HEK293 (cell line): ENCODE measurements at regions not wholly inside any gene's neighbourhood (a gene's known extent, or its start where the extent isn't known, plus 50 kb on each side); places are given as distances from the start of the nearest gene placed in this dataset.

Source experiments
- CTCF ChIA-PET: fragments of 350-600 bp; formaldehyde crosslinking; extraction: SDS; loops from one replicate; lab custom pipeline; 2021; ENCODE audit warnings: antibody characterized with exemption; lab: Yijun Ruan, JAX
- POLR2A ChIA-PET: fragments of 300-600 bp; formaldehyde crosslinking; extraction: SDS; loops from one replicate; lab custom pipeline; 2020; ENCODE audit warnings: antibody characterized with exemption, inconsistent platforms; lab: Yijun Ruan, JAX
- H3K27ac ChIP-seq: fragments of 200-500 bp; sonication (Bioruptor generic); 2 replicates; pipeline ENCODE4 v1.5.1; 2014; ENCODE audit warnings: low read depth, low read length, control low read depth, inconsistent platforms; ENCODE audit errors: extremely low read depth
- H3K36me3 ChIP-seq, 2 experiments: fragments of 200-500 bp in 1 of 2; sonication (Bioruptor generic) in 1 of 2; 1 replicate in 1 of 2; 2 replicates in 1 of 2; pipeline ENCODE4 v1.5.1; 2014 to 2017; ENCODE audit warnings: inconsistent platforms in 2 of 2, low read length in 2 of 2; ENCODE audit not compliant: control insufficient read depth in 2 of 2, insufficient read depth in 1 of 2
- H3K4me1 ChIP-seq: fragments of 200-500 bp; sonication (Bioruptor generic); 2 replicates; pipeline ENCODE4 v1.5.1; 2014; ENCODE audit warnings: mild to moderate bottlenecking, low read length, inconsistent platforms; ENCODE audit not compliant: control insufficient read depth, insufficient read depth
- H3K4me3 ChIP-seq: 2 replicates; pipeline ENCODE4 v1.5.1; 2011; ENCODE audit warnings: low read depth, mild to moderate bottlenecking, control low read depth, low read length, moderate library complexity
- H3K9me3 ChIP-seq: fragments of 200-500 bp; sonication (Bioruptor generic); 2 replicates; pipeline ENCODE4 v1.5.1; 2014; ENCODE audit warnings: low read depth, low read length, inconsistent platforms; ENCODE audit not compliant: control insufficient read depth, insufficient read depth
- FEZF1 ChIP-seq: fragments of 450-650 bp; formaldehyde crosslinking; IDR thresholded peaks from 2 replicates; pipeline ENCODE4 v1.5.1; 2016; ENCODE audit warnings: missing biosample characterization, missing genetic modification characterization
- GLI4 ChIP-seq: fragments of 450-650 bp; formaldehyde crosslinking; IDR thresholded peaks from 2 replicates; pipeline ENCODE4 v1.5.1; 2016; ENCODE audit warnings: missing biosample characterization, missing genetic modification characterization
- SALL2 ChIP-seq: fragments of 450-650 bp; formaldehyde crosslinking; IDR thresholded peaks from 2 replicates; pipeline ENCODE4 v1.5.0; 2017; ENCODE audit warnings: missing biosample characterization, mild to moderate bottlenecking, missing genetic modification characterization, borderline replicate concordance
- SCRT2 ChIP-seq: fragments of 450-650 bp; formaldehyde crosslinking; IDR thresholded peaks from 2 replicates; pipeline ENCODE4 v1.5.1; 2016; ENCODE audit warnings: missing biosample characterization, missing genetic modification characterization
- ZFP69B ChIP-seq: fragments of 450-650 bp; formaldehyde crosslinking; IDR thresholded peaks from 2 replicates; pipeline ENCODE4 v1.5.1; 2016; ENCODE audit warnings: missing biosample characterization, missing genetic modification characterization
- ZNF138 ChIP-seq: fragments of 450-650 bp; formaldehyde crosslinking; IDR thresholded peaks from 2 replicates; pipeline ENCODE4 v1.5.1; 2016; ENCODE audit warnings: missing biosample characterization, missing genetic modification characterization, borderline replicate concordance
- ZNF202 ChIP-seq: fragments of 450-650 bp; formaldehyde crosslinking; IDR thresholded peaks from 2 replicates; pipeline ENCODE4 v1.5.1; 2016; ENCODE audit warnings: missing biosample characterization, missing genetic modification characterization, borderline replicate concordance
- ZNF266 ChIP-seq: fragments of 450-650 bp; formaldehyde crosslinking; IDR thresholded peaks from 2 replicates; pipeline ENCODE4 v1.5.1; 2016; ENCODE audit warnings: missing biosample characterization, missing genetic modification characterization, low read depth
- ZNF324 ChIP-seq: fragments of 450-650 bp; formaldehyde crosslinking; IDR thresholded peaks from 2 replicates; pipeline ENCODE4 v1.5.1; 2016; ENCODE audit warnings: missing biosample characterization, missing genetic modification characterization
- ZNF335 ChIP-seq: fragments of 450-650 bp; formaldehyde crosslinking; conservative IDR thresholded peaks from 2 replicates; pipeline ENCODE4 v1.5.1; 2016; ENCODE audit warnings: missing biosample characterization, missing genetic modification characterization
- ZNF394 ChIP-seq: fragments of 450-650 bp; formaldehyde crosslinking; IDR thresholded peaks from 2 replicates; pipeline ENCODE4 v1.5.1; 2016; ENCODE audit warnings: missing biosample characterization, missing genetic modification characterization, mild to moderate bottlenecking, moderate library complexity, borderline replicate concordance
- ZNF501 ChIP-seq: fragments of 450-650 bp; formaldehyde crosslinking; IDR thresholded peaks from 2 replicates; pipeline ENCODE4 v1.5.1; 2016; ENCODE audit warnings: missing biosample characterization, missing genetic modification characterization
- ZNF549 ChIP-seq: fragments of 450-650 bp; IDR thresholded peaks from 2 replicates; pipeline ENCODE4 v1.5.1; 2018; ENCODE audit warnings: missing biosample characterization, missing genetic modification characterization, mild to moderate bottlenecking, inconsistent platforms, moderate library complexity
- ZNF558 ChIP-seq: fragments of 450-650 bp; formaldehyde crosslinking; IDR thresholded peaks from 2 replicates; pipeline ENCODE4 v1.5.1; 2016; ENCODE audit warnings: missing biosample characterization, missing genetic modification characterization
- ZNF610 ChIP-seq: fragments of 450-650 bp; formaldehyde crosslinking; IDR thresholded peaks from 2 replicates; pipeline ENCODE4 v1.5.1; 2016; ENCODE audit warnings: missing biosample characterization, missing genetic modification characterization, borderline replicate concordance
- ZNF747 ChIP-seq: fragments of 450-650 bp; formaldehyde crosslinking; IDR thresholded peaks from 2 replicates; pipeline ENCODE4 v1.5.1; 2016; ENCODE audit warnings: missing biosample characterization, missing genetic modification characterization
- ZNF785 ChIP-seq: fragments of 450-650 bp; formaldehyde crosslinking; IDR thresholded peaks from 2 replicates; pipeline ENCODE4 v1.5.1; 2016; ENCODE audit warnings: missing biosample characterization, missing genetic modification characterization
- ZNF843 ChIP-seq: fragments of 450-650 bp; formaldehyde crosslinking; IDR thresholded peaks from 2 replicates; pipeline ENCODE4 v1.5.1; 2016; ENCODE audit warnings: missing biosample characterization, missing genetic modification characterization
- TF ChIP-seq, protein P1 (sequence below): fragments of 450-650 bp; formaldehyde crosslinking; IDR thresholded peaks from 2 replicates; pipeline ENCODE4 v1.5.1; 2016; ENCODE audit warnings: missing biosample characterization, missing genetic modification characterization
- TF ChIP-seq, protein P2 (sequence below): fragments of 450-650 bp; formaldehyde crosslinking; IDR thresholded peaks from 2 replicates; pipeline ENCODE4 v1.5.0; 2017; ENCODE audit warnings: missing biosample characterization, missing genetic modification characterization, borderline replicate concordance
- TF ChIP-seq, protein P3 (sequence below): fragments of 450-650 bp; formaldehyde crosslinking; IDR thresholded peaks from 2 replicates; pipeline ENCODE4 v1.5.1; 2016; ENCODE audit warnings: missing biosample characterization, missing genetic modification characterization

DNA sequence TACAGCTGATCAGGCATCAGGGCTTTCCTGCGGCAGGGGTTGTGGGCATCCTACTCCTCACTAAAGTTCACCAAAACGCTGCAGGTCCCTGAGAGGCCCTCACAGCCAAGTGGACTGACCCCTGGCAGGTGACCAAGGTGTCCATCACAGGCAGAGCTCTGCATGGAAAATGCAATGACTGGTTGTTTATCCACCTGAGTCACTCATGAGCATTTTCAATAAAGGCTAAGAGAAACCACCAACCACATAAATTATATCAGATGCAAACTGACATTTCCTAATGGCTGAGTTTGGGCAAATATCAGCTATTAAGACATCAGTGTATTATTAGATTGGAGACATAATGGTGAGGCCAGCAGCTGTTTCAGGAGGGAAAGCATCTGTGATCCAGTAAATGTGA, 152.7 kb upstream of the SYNDIG1 start:
- Histone ChIP-seq H3K9me3 (no peaks in the 10 kb centered on the region), H3K27ac (no peak overlapping the region), H3K4me1 (no peaks in the 10 kb centered on the region), H3K36me3 (no peaks in the 10 kb centered on the region), H3K4me3 (no peak overlapping the region)
- ChIA-PET CTCF (no interaction called here), POLR2A (no interaction called here)
- TF ChIP-seq ZNF501 = no peak

DNA sequence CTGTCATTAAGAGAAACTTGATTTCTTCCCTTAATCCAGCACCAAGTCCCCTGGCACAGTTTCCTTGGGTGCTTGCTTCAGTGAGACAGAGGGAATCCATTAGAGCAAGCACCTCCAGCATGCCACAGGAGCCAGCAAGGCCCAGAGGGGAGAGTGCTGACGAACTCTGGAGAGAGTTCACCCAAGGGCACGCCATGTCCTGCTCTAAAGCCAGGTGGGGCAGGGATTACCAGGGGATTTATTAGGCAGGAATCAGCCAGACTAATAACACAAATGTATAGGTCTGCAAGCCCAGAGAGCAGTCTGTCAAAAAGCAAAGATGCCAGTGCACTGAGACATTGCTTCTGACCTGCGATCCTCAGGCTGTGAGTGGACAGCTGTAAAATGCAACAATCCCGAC, 155.4 kb upstream of the SYNDIG1 start:
- no peaks in the 10 kb centered on the region for H3K4me1 ChIP-seq
- no peak overlapping the region for H3K27ac ChIP-seq
- no peak overlapping the region for H3K4me3 ChIP-seq
- TF ChIP-seq, protein P1, sequence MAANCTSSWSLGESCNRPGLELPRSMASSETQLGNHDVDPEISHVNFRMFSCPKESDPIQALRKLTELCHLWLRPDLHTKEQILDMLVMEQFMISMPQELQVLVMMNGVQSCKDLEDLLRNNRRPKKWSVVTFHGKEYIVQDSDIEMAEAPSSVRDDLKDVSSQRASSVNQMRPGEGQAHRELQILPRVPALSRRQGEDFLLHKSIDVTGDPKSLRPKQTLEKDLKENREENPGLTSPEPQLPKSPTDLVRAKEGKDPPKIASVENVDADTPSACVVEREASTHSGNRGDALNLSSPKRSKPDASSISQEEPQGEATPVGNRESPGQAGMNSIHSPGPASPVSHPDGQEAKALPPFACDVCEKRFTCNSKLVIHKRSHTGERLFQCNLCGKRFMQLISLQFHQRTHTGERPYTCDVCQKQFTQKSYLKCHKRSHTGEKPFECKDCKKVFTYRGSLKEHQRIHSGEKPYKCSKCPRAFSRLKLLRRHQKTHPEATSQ = no peak
- TF ChIP-seq ZNF747 (tag by site-specific recombination) (no peak), ZNF202 (no peak), GLI4 (tag by site-specific recombination) (no peak), ZFP69B (tag by site-specific recombination) (no peak), SALL2 (no peak), ZNF785 (tag by site-specific recombination) (no peak), FEZF1 (no peak), ZNF335 (tag by site-specific recombination) (no peak), ZNF549 (tag by site-specific recombination) (no peak), ZNF843 (no peak), ZNF610 (tag by site-specific recombination) (no peak), ZNF558 (tag by site-specific recombination) (no peak)
- TF ChIP-seq, protein P2, sequence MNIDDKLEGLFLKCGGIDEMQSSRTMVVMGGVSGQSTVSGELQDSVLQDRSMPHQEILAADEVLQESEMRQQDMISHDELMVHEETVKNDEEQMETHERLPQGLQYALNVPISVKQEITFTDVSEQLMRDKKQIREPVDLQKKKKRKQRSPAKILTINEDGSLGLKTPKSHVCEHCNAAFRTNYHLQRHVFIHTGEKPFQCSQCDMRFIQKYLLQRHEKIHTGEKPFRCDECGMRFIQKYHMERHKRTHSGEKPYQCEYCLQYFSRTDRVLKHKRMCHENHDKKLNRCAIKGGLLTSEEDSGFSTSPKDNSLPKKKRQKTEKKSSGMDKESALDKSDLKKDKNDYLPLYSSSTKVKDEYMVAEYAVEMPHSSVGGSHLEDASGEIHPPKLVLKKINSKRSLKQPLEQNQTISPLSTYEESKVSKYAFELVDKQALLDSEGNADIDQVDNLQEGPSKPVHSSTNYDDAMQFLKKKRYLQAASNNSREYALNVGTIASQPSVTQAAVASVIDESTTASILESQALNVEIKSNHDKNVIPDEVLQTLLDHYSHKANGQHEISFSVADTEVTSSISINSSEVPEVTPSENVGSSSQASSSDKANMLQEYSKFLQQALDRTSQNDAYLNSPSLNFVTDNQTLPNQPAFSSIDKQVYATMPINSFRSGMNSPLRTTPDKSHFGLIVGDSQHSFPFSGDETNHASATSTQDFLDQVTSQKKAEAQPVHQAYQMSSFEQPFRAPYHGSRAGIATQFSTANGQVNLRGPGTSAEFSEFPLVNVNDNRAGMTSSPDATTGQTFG = no peak
- TF ChIP-seq, all 188 proteins: peak for 0
- ChIA-PET CTCF (no interaction called here), POLR2A (no interaction called here)
- Histone ChIP-seq H3K36me3 (no peaks in the 10 kb centered on the region), H3K9me3 (no peaks in the 10 kb centered on the region)

DNA sequence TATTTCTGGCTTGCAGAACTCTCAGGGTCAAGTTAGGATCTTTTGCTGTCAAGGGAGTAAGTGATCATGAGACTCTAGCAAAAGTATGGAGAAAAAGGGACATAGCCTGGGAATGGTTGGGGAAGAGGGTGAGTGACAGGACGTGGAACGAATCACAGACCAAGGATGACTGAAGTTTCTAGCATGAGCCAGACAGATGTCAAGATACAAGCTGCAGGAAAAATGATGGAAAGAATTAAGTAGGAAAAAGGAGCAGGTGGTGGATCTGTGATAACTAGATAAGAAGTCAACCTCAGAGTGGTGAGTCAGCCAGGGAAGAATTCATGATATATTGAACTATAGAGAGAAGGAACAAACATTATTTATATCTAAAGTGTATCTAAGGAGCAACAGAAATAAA, 159.8 kb upstream of the SYNDIG1 start:
- TF ChIP-seq ZNF266 (tag by site-specific recombination) = no peak
- TF ChIP-seq ZNF394 (tag by site-specific recombination) = no peak
- no peak for TF ChIP-seq ZNF324
- Histone ChIP-seq H3K27ac (no peak overlapping the region), H3K4me3 (no peak overlapping the region), H3K36me3 (no peaks in the 10 kb centered on the region), H3K4me1 (no peaks in the 10 kb centered on the region), H3K9me3 (no peaks in the 10 kb centered on the region)
- CTCF ChIA-PET = no interaction called here
- POLR2A ChIA-PET = no interaction called here

DNA sequence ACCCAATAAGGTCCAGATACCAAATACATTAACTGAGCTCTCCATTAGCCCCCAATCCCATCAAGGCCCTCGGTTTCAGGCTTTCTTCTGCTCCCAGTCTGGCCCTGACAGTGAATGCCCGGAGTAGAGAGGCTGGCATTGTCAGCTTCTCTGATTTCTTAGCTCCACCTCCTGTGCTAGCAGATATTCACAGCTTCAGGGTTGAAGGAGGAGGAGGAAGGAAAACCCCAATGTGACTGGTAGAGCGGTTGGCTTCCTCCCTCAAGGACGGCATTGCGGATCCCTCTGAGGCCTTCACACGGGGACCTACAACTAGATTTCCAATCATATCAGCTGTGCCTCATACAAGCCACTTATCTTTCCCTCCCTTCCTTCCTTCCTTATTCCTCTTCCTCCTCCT, 164.1 kb upstream of the SYNDIG1 start:
- POLR2A ChIA-PET = no interaction called here
- no peak overlapping the region for H3K4me3 ChIP-seq
- H3K36me3 ChIP-seq = no peaks in the 10 kb centered on the region
- no peaks in the 10 kb centered on the region for H3K4me1 ChIP-seq
- no peak overlapping the region for H3K27ac ChIP-seq
- CTCF ChIA-PET = interaction anchor here (0.6 to 1.3 kb wide), 2 partner anchors 23 to 155 kb away, joined by 3 read pairs; no protein-coding TSS in a partner anchor
- H3K9me3 ChIP-seq = no peaks in the 10 kb centered on the region
- TF ChIP-seq, protein P3, sequence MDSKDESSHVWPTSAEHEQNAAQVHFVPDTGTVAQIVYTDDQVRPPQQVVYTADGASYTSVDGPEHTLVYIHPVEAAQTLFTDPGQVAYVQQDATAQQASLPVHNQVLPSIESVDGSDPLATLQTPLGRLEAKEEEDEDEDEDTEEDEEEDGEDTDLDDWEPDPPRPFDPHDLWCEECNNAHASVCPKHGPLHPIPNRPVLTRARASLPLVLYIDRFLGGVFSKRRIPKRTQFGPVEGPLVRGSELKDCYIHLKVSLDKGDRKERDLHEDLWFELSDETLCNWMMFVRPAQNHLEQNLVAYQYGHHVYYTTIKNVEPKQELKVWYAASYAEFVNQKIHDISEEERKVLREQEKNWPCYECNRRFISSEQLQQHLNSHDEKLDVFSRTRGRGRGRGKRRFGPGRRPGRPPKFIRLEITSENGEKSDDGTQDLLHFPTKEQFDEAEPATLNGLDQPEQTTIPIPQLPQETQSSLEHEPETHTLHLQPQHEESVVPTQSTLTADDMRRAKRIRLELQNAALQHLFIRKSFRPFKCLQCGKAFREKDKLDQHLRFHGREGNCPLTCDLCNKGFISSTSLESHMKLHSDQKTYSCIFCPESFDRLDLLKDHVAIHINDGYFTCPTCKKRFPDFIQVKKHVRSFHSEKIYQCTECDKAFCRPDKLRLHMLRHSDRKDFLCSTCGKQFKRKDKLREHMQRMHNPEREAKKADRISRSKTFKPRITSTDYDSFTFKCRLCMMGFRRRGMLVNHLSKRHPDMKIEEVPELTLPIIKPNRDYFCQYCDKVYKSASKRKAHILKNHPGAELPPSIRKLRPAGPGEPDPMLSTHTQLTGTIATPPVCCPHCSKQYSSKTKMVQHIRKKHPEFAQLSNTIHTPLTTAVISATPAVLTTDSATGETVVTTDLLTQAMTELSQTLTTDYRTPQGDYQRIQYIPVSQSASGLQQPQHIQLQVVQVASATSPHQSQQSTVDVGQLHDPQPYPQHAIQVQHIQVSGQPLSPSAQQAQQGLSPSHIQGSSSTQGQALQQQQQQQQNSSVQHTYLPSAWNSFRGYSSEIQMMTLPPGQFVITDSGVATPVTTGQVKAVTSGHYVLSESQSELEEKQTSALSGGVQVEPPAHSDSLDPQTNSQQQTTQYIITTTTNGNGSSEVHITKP (tag by site-specific recombination) = no peak
- TF ChIP-seq ZNF138 (tag by site-specific recombination) (no peak), SCRT2 (tag by site-specific recombination) (no peak)
